ENCODE measurements at regions not wholly inside any gene's neighbourhood (a gene's known extent, or its start where the extent isn't known, plus 50 kb on each side); places are given as distances from the start of the nearest gene placed in this dataset.

DNA sequence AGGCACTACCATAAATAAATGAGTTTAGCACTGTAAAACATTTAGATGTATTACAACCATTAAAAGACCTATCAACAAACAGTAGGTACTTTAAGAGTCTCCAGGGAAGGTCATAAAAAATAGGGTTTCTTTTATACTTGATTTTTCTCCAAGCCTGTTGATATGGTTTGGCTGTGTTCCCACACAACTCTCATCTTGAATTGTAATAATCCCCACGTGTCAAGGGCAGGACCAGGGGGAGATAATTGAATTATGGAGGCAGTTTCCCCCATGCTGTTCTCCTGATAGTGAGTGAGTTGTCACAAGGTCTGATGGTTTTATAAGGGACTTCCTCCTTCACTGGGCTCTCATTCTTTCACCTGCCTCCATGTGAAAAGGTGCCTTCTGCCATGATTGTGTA, 468.9 kb upstream of the UBE2E2 start:
- ChIA-PET POLR2A (no interaction called here), CTCF (ENCODE audit: low intra/inter-chr PET ratio) (no interaction called here)
- intact Hi-C loops (cut with micrococcal nuclease) = no loop called here
- Histone ChIP-seq H3K4me1 (replicated peaks in 1 of 2; ENCODE audit: control insufficient read depth in 2 of 2, insufficient read depth in 2 of 2, low read length in 2 of 2) (no peaks in the 10 kb centered on the region), H3K9me1 (ENCODE audit: control insufficient read depth, insufficient read depth, low read length) (no peaks in the 10 kb centered on the region), H3K27ac (ENCODE audit: extremely low read depth, low read depth, low read length) (no peak overlapping the region), H3K4me2 (ENCODE audit: insufficient read depth, low read length) (no peak overlapping the region), H3K9me3 (replicated peaks; ENCODE audit: control insufficient read depth, insufficient read depth, low read depth, low read length) (no peaks in the 10 kb centered on the region; the same call in 1 of the 2 replicates), H3K27me3 (ENCODE audit: control insufficient read depth in 2 of 2, insufficient read depth in 2 of 2, low read length in 2 of 2) (no peaks in the 10 kb centered on the region), H3K79me2 (ENCODE audit: control insufficient read depth, insufficient read depth, low read length) (no peaks in the 10 kb centered on the region), H2AFZ (ENCODE audit: low read depth, low read length) (no peak overlapping the region), H3K9ac (ENCODE audit: insufficient read depth in 1 of 2, low read depth in 2 of 2, low read length in 2 of 2) (no peak overlapping the region), H4K20me1 (replicated peaks; ENCODE audit: control insufficient read depth, insufficient read depth, low read length) (no peaks in the 10 kb centered on the region), H3K4me3 (no peak overlapping the region), H3K36me3 (ENCODE audit: control insufficient read depth, insufficient read depth, low read length) (no peaks in the 10 kb centered on the region)
- no TSS peak for BruUV-seq (replicated peaks)
- no peak for DNase-seq (ENCODE audit: extremely low read depth in 1 of 4, low spot score in 3 of 4)
- WGBS (ENCODE audit: insufficient coverage, low coverage, missing lambda C conversion rate) = 0% methylated on average over 1 of the region's 1 CpG
- no peak for TF ChIP-seq SMARCB1 (IDR thresholded peaks at IDR 0.05; ENCODE audit: insufficient read length, low read depth)
- no peak for TF ChIP-seq ARID2 (IDR thresholded peaks at IDR 0.05)
- TF ChIP-seq KAT7 (CRISPR knock-in tag; IDR thresholded peaks at IDR 0.05; ENCODE audit: borderline replicate concordance) = no peak
- no peak for TF ChIP-seq ZNF57 (CRISPR knock-in tag; IDR thresholded peaks at IDR 0.05)
- TF ChIP-seq ZNF668 (CRISPR knock-in tag; IDR thresholded peaks at IDR 0.05) = no peak
- no peak for TF ChIP-seq ZNF134 (CRISPR knock-in tag; conservative IDR thresholded peaks at IDR 0.05)
- TF ChIP-seq KDM2B (CRISPR knock-in tag; IDR thresholded peaks at IDR 0.05) = no peak
- TF ChIP-seq DPF2 (IDR thresholded peaks at IDR 0.05) = no peak
- no peak for TF ChIP-seq PYGO2 (tag; IDR thresholded peaks at IDR 0.05)
- no peak for TF ChIP-seq MYBL2 (IDR thresholded peaks at IDR 0.05; ENCODE audit: low read depth)
- TF ChIP-seq MYBL2 (CRISPR knock-in tag; IDR thresholded peaks at IDR 0.05; ENCODE audit: borderline replicate concordance) = no peak
- TF ChIP-seq NR2F6 (CRISPR knock-in tag; IDR thresholded peaks at IDR 0.05) = no peak
- no peak for TF ChIP-seq ELF4 (CRISPR knock-in tag; IDR thresholded peaks at IDR 0.05)
- no peak for TF ChIP-seq CSDE1 (IDR thresholded peaks at IDR 0.05)
- TF ChIP-seq OTX1 (CRISPR knock-in tag; IDR thresholded peaks at IDR 0.05) = no peak
- TF ChIP-seq HDGF (IDR thresholded peaks at IDR 0.05) = no peak
- no peak for ATAC-seq
- FAIRE-seq = no peak
- in situ Hi-C loops (cut with MboI) = no loop called here
